Esophagus muscularis mucosa (tissue), 3 donors: ENCODE measurements at regions not wholly inside any gene's neighbourhood (a gene's known extent, or its start where the extent isn't known, plus 50 kb on each side); places are given as distances from the start of the nearest gene placed in this dataset.

Experiments used
- POLR2AphosphoS5 ChIP-seq, 2 donors: sonication (generic); formaldehyde crosslinking; IDR thresholded peaks; one replicate each; pipeline ENCODE4 v1.6.1; 2017; ENCODE audit warnings: antibody characterized with exemption in 2 of 2
- TF ChIP-seq, protein P1 (sequence below), 3 experiments: fragments of 200-600 bp in 2 of 3; fragments of 450-650 bp in 1 of 3; sonication (generic) in 2 of 3; IDR thresholded peaks; one replicate each; pipeline ENCODE4 v1.5.1; 2017 to 2019; ENCODE audit warnings: antibody characterized with exemption in 3 of 3, mild to moderate bottlenecking in 2 of 3, moderate library complexity in 1 of 3

DNA sequence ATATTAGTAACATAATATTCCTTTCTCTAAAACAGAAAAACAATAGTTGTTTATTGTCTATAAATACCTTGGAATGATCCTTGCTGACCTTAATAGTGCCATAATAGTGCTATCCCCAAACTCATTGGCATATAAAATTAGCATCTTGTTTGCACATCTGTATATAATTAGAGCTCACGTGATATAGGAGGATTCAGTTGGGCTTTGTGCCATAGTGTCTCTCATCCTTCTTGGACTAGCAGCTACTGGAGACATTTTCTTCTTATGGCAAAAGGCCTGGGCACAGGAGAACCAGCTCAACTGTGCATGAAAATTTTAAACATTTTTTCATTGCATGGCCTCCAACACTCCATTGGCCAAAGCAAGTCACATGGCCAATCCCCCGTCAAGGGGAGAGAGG is 342.5 kb downstream of the SPATA31D1 start:
- TF ChIP-seq, protein P1, sequence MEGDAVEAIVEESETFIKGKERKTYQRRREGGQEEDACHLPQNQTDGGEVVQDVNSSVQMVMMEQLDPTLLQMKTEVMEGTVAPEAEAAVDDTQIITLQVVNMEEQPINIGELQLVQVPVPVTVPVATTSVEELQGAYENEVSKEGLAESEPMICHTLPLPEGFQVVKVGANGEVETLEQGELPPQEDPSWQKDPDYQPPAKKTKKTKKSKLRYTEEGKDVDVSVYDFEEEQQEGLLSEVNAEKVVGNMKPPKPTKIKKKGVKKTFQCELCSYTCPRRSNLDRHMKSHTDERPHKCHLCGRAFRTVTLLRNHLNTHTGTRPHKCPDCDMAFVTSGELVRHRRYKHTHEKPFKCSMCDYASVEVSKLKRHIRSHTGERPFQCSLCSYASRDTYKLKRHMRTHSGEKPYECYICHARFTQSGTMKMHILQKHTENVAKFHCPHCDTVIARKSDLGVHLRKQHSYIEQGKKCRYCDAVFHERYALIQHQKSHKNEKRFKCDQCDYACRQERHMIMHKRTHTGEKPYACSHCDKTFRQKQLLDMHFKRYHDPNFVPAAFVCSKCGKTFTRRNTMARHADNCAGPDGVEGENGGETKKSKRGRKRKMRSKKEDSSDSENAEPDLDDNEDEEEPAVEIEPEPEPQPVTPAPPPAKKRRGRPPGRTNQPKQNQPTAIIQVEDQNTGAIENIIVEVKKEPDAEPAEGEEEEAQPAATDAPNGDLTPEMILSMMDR (IDR thresholded peaks at IDR 0.05): no peak
- no peak for TF ChIP-seq POLR2AphosphoS5 (IDR thresholded peaks at IDR 0.05)
